Fibroblast of skin of right biceps (primary cell): ENCODE measurements at regions not wholly inside any gene's neighbourhood (a gene's known extent, or its start where the extent isn't known, plus 50 kb on each side); places are given as distances from the start of the nearest gene placed in this dataset.
"Not testable (repeated sequence)": the region's sequence is repeated elsewhere in the genome, so short reads cannot be mapped to it uniquely, and the experiment has no call there.

Source experiments
- DNase-seq: peaks from one replicate; pipeline ENCODE4 v3.0.0-alpha.2; 2013

- DNase-seq, result no peak
Observed at GRCh38 chr10:81297292-81297691, 577.7 kb upstream of the NRG3 start.

DNA sequence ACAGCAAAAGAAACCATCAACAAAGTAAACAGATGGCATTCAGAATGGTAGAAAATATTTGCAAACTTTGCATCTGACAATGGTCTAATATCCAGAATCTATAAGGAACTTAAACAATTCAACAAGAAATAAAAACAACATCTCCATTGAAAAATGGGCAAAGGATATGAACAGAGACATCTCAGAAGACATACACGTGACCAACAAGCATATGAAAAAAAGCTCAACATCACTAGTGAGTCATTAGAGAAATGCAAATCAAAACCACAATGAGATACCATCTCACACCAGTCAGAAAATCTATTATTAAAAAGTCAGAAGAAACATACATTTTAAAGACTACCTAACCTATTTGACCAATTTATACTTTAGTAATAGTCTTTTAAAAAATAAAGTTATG, 571.3 kb upstream of the NRG3 start:
- DNase-seq, result no peak

- DNase-seq, result no peak
Observed at GRCh38 chr10:81306971-81307782, 567.8 kb upstream of the NRG3 start.

GRCh38 chr10:81309041-81309552, 565.9 kb upstream of the NRG3 start:
- no peak for DNase-seq

DNA sequence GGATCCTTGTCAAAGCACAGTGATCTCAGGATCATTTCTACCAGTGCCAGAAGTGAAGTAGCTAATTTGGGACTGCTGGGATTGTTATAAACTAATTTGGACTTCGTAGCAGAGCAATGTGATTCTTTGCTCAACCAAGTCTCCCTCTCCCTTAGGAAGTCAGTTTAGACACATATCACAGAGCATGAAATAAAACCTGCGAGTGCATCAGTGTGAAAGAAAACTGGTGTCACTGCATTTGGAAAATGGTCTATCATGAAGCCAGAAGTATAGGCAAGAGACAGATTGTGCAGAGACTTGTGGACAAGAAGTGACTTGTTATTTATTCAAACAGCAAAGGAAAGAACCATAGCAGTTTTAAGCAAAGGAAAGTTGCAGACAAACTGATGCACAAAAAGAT, 560.5 kb upstream of the NRG3 start:
- no peak for DNase-seq

GRCh38 chr10:81315026-81315425, 560.0 kb upstream of the NRG3 start:
- DNase-seq, result no peak

DNA sequence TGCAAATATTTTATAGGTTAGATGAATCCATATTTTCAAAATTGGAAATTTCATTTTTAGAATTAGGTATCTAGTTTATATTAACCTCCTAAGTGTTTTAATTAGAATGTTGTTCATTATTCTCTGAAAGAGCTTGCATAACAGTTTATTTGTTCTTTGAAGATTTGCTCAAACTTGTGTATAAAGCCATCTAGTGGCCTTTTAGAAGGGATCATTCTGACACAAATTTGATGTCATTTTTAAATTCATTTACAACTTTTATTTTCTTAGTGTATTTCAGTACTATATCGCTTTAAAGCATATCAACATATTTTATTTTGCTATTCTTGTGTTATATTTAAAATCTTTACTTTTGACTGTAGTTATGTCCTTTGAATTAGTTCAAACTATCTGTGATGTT, 527.0 kb upstream of the NRG3 start:
- no peak for DNase-seq

DNA sequence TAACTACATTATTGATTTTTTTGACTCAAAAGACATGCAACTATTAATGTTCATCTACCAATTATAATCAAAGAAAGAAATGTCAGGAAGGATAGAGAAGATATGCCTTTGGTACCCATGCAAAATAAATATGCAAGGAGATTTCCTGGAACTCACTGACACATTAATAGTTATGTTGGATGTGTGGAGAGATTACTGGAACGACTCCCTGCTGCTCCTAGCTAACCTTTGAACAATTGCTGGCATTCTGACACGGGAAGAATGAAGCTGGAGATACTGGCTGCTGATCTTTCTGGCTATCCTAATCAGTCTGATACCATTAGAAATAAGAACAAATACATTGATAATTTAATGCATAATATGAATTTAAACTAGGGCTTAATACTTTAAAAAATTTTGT, 507.9 kb upstream of the NRG3 start:
- DNase-seq, result no peak

DNA sequence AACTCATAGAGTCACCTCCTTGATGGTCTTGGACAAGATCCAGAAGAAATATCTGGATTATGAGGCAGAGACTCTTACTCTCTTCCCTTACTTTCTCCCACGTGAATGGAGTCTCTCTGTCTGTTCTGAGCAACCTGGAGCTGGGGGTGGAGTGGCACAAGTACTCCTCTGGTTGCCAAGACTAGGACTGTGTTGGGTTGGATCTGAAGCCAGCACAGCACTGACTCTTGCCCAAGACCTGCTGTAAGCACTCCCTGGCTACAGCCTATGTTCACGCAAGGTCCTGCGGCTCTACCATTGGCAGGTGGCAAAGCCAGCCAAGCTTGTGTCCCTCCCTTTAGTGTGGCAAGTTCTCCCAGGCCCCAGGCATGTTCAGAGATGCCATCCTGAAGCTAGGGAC, 488.2 kb upstream of the NRG3 start:
- DNase-seq, result no peak

DNA sequence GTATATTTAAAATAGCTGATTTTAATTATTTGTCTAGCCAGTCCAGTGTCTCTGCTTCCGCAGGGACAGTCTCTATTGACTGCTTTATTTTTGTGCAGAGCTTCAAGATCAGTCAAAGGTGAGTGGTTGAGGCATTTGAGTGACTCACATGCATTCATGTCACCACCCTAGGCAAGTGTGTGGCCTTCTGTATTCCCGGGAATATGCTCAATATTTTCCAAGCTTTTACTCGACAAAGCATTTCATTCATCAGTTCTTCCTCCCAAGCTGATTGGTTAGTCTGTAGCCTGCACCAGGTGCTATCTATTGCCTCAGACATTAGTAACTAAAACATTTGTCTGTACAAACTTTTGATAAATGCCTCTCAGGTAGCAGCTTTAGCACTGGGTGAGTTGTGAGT, 471.5 kb upstream of the NRG3 start:
- no peak for DNase-seq

- no peak for DNase-seq
Observed at GRCh38 chr10:81405399-81405798, 469.6 kb upstream of the NRG3 start.

DNA sequence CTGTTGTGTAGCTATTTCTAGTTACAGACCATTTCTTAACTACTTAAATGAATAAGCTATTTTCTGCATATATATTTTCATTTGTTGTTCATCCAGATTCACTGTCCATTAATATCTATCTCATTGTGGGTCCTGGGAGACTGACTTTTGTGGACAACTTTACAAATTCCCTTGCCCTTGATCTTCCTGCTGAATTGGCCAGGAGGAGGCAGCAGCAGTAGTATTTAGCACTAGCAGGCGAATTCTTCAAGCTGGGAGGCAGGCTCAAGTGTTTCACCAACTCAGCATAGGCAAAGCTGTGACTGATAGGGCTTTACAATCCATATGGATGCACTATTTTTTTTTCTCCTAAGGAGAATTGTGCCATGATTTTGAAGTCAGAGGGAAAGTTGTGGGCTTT, 461.0 kb upstream of the NRG3 start:
- no peak for DNase-seq

DNA sequence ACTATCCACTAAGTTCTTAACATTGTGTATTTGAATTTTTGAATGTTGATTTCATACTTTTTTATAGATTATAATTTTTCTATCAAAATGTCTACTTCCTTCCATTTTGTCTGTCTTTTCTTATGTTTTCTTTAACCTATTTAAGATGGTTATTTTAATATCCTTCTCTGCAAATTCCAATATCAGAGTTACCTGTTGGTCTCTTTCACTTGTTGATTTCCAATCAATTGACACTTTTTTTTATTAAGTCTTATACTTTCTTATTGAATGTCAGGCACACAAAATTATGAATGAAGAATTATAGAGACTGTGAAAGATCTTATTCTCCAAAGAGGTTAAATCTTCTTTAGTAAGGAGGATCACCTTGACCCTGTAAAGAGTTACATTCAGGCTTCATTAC, 448.3 kb upstream of the NRG3 start:
- DNase-seq, result no peak

DNA sequence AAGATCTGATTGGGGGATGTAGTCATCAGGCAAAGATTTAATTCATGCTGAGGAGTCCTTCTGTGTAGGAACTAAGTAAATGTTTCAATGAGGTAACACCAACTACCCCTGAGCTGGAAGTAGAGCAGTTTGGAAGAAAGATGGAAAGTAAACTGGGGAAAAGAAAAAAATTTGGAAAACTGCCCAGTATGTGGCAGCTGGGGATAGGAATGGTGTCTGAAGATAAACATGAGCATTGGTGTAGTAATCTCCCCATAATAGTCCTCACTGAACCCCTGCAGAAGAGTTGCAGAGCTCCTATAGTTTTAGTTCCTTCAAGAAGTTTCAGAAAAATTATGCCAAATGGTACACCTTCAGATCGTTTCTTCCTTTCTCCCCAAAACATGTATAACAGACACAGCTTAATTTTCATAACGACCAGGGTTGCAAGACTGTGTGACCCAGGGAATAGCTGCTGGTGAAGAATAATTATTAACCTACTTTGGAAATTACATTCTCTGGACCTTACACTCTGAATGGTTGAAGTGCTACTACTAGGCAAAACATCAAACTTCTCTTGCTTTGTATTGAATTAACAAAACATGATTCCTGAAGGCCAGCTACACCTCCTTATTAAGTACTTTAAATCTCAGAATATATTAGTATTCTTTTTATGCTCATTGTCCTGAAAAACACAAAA, 446.4 kb upstream of the NRG3 start:
- no peak for DNase-seq

GRCh38 chr10:81439445-81439844, 435.5 kb upstream of the NRG3 start:
- DNase-seq, result no peak

DNA sequence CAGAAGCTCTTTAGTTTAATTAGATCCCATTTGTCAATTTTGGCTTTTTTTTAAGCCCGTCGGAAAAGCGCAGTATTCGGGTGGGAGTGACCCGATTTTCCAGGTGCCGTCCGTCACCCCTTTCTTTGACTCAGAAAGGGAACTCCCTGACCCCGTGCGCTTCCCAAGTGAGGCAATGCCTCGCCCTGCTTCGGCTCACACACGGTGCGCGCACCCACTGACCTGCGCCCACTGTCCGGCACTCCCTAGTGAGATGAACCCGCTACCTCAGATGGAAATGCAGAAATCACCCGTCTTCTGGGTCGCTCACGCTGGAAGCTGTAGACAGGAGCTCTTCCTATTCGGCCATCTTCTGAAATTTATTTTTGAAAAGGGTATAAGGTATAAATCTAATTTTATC, 433.4 kb upstream of the NRG3 start:
- DNase-seq, result not testable (repeated sequence)

DNA sequence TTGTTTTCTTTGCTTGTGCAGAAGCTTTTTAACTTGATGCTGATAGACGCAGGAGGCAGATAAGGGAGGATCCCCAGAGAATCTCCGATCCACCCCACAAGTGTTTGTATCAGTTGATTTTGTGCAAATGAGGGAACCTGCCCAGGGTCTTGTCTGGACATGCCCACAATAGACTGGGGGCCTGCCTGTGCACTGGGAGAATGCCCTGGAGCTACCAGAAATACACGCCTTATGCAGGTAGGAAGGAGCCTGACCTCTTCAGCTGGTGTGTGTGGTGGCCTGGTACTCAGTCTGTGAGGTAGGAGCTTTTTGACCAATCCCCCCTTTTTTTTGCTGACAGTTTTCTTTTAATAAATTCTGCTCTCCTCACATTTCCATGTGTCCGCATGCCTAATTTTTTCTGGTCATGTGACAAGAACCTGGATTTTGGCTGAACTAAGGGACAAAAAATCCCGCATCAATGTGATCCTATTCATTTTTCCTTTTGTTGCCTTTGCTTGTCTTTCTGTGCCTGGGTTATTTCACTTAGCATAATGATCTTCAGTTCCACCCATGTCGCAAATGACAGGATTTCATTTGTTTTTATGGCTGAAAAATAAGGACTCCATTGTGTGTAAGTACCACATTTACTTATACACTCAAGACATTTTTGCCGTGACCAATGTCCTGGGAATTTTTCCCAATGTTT, 430.6 kb upstream of the NRG3 start:
- no peak for DNase-seq

DNA sequence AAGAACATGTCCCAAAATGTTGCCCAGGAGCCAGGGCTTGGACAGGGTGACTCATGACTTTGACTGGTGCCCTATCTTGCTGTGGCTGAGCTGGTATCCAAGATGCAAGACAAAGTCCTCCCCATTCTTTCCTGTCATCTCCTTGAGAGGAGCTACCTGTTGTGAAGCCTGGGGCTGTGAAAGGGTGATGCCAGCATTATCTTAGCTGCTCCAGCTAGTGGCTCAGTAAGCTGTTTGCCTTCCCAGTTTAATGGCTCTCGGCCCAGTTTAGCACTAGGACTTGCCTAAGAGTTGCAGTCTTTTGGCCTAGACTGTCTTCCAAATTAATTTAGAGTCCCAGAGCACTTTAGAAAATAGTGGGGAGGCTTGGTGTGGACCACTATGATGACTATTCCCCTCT, 424.3 kb upstream of the NRG3 start:
- no peak for DNase-seq

- no peak for DNase-seq
Observed at GRCh38 chr10:81472927-81473470, 402.0 kb upstream of the NRG3 start.

GRCh38 chr10:81473755-81474154, 401.2 kb upstream of the NRG3 start:
- DNase-seq, result no peak

DNA sequence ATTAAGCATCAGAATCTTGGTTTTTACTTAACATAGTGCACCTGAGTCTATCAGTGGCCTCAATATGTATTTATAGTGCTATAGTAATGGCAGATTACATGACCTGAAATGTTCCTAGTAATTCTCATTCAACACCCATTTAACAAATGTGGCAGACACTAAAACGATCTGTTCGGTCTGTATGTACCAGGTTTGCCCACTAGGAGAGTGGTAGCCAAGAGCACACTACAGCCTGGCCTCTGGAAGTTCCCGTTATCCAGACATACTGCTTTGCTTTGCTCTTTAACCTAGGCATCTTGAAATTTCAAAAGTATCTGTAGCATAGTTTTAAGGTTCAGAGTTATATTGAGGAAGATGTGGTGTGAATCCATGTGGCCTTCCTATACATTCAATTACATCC, 395.7 kb upstream of the NRG3 start:
- no peak for DNase-seq

DNA sequence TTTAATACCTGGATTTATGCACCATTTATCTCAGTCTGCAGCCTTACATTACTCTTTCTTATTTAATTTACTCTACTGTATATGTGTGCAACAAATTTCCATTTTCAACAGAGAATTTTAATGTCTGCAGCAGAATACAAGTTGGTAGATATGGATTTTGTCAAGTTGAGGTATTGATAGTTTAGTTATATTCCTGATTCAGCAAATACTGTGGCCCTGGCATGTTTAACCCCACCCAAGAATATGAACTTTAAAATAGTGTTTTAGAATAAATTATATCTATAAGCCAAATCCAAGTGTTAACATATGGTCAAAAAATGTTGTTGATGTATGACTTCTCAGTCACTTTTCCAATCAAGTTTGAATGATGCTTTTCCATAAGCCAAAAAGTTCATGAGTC, 378.4 kb upstream of the NRG3 start:
- no peak for DNase-seq

GRCh38 chr10:81498011-81498551, 376.9 kb upstream of the NRG3 start:
- DNase-seq, result no peak
